GM12878 (cell line): ENCODE measurements at regions not wholly inside any gene's neighbourhood (a gene's known extent, or its start where the extent isn't known, plus 50 kb on each side); places are given as distances from the start of the nearest gene placed in this dataset.

Experiments used
- ATAC-seq: fragments of 200-7000 bp; cut with Tn5 transposase; 3 replicates; pipeline ENCODE4 v1.9.1; 2020; ENCODE audit warnings: mild to moderate bottlenecking, moderate library complexity
- BruUV-seq: library from RNA; stranded (reverse); fragments of 400-500 nt; replicated peaks from 2 replicates; lab custom pipeline; 2021; lab: Mats Ljungman, UMichigan
- CTCF ChIA-PET: fragments of 300-600 bp; sonication (Branson Sonifier 250); formaldehyde crosslinking; extraction: SDS; loops from one replicate; lab custom pipeline; 2021; ENCODE audit warnings: inconsistent platforms; lab: Yijun Ruan, JAX
- POLR2A ChIA-PET: fragments of 350-600 bp; formaldehyde crosslinking; extraction: SDS; loops from one replicate; lab custom pipeline; 2021; ENCODE audit warnings: inconsistent platforms; lab: Charles Lee
- RAD21 ChIA-PET: fragments of 300-600 bp; sonication (Branson Sonifier 250); formaldehyde crosslinking; loops from one replicate; lab custom pipeline; 2023; ENCODE audit warnings: antibody characterized with exemption; ENCODE audit not compliant: unreplicated experiment; lab: Charles Lee
- SMC1A ChIA-PET: fragments of 300-600 bp; sonication (Branson Sonifier 250); formaldehyde crosslinking; loops from one replicate; lab custom pipeline; 2023; ENCODE audit not compliant: unreplicated experiment, uncharacterized antibody; lab: Charles Lee
- DNase-seq: peaks from one replicate; pipeline ENCODE4 v3.0.0-alpha.2; 2011; ENCODE audit warnings: low read depth, low spot score
- FAIRE-seq: peaks from 3 replicates; lab custom pipeline; 2011; peaks lifted over from hg19 to GRCh38; lab: Jason Lieb, UNC
- H2AFZ ChIP-seq: 2 replicates; pipeline ENCODE4 v1.6.0; 2011; ENCODE audit warnings: low read depth, low read length, control low read depth; ENCODE audit not compliant: control insufficient read depth
- H3K27ac ChIP-seq: 2 replicates; pipeline ENCODE4 v1.5.1; 2011; ENCODE audit warnings: control low read depth; ENCODE audit not compliant: control insufficient read depth, insufficient read depth
- H3K27me3 ChIP-seq, 2 experiments: replicated peaks in 1 of 2; 2 replicates each; pipeline versions ENCODE4 v1.6.0 to v1.6.1; 2011; ENCODE audit warnings: low read length in 1 of 2; ENCODE audit not compliant: control insufficient read depth in 2 of 2, insufficient read depth in 2 of 2
- H3K36me3 ChIP-seq, 2 experiments: 2 replicates each; pipeline ENCODE4 v1.5.1; 2011; ENCODE audit warnings: low read length in 1 of 2; ENCODE audit not compliant: control insufficient read depth in 2 of 2, insufficient read depth in 2 of 2
- H3K4me1 ChIP-seq: 2 replicates; pipeline ENCODE4 v1.6.1; 2011; ENCODE audit warnings: mild to moderate bottlenecking, low read length, moderate library complexity, mixed read lengths; ENCODE audit not compliant: control insufficient read depth, insufficient read depth
- H3K4me2 ChIP-seq: 2 replicates; pipeline ENCODE4 v1.6.0; 2011; ENCODE audit warnings: control low read depth; ENCODE audit not compliant: control insufficient read depth, insufficient read depth
- H3K4me3 ChIP-seq: fragments of 200-600 bp; sonication (generic); 2 replicates; pipeline ENCODE4 v1.5.1; 2016
- H3K79me2 ChIP-seq: 2 replicates; pipeline ENCODE4 v1.6.0; 2011; ENCODE audit warnings: low read length; ENCODE audit not compliant: control insufficient read depth, insufficient read depth
- H3K9ac ChIP-seq: 2 replicates; pipeline ENCODE4 v1.8.0; 2011; ENCODE audit warnings: low read length, control low read depth, mixed read lengths; ENCODE audit not compliant: control insufficient read depth, insufficient read depth
- H3K9me3 ChIP-seq: replicated peaks from 3 replicates; pipeline ENCODE4 v1.5.1; 2011; ENCODE audit warnings: mild to moderate bottlenecking, low read length; ENCODE audit not compliant: control insufficient read depth, insufficient read depth
- H4K20me1 ChIP-seq: 2 replicates; pipeline ENCODE4 v1.6.0; 2011; ENCODE audit not compliant: control insufficient read depth, insufficient read depth
- BRCA1 ChIP-seq: IDR thresholded peaks from 2 replicates; pipeline ENCODE4 v1.6.1; 2011; ENCODE audit warnings: low read depth, low read length, improper control_type of control experiment
- CTCF ChIP-seq, 3 experiments: IDR thresholded peaks in 2 of 3; conservative IDR thresholded peaks in 1 of 3; 2 replicates each; pipeline ENCODE4 v1.5.1; 2011; ENCODE audit warnings: low read depth in 3 of 3, low read length in 3 of 3, mild to moderate bottlenecking in 3 of 3, control low read depth in 2 of 3, moderate library complexity in 2 of 3, inconsistent platforms in 1 of 3, mixed read lengths in 1 of 3; ENCODE audit not compliant: control insufficient read depth in 2 of 3, insufficient read depth in 1 of 3; ENCODE audit errors: extremely low read depth in 1 of 3
- DPF2 ChIP-seq: fragments of 450-650 bp; IDR thresholded peaks from 2 replicates; pipeline ENCODE4 v1.6.1; 2017; ENCODE audit warnings: mild to moderate bottlenecking
- HSF1 ChIP-seq: fragments of 150-350 bp; IDR thresholded peaks from 2 replicates; pipeline ENCODE4 v1.6.1; 2014; ENCODE audit warnings: mild to moderate bottlenecking, low read depth, low read length
- IRF3 ChIP-seq: fragments of 450-650 bp; IDR thresholded peaks from 2 replicates; pipeline ENCODE4 v1.6.1; 2014; ENCODE audit warnings: mild to moderate bottlenecking
- KAT2A ChIP-seq: conservative IDR thresholded peaks from 2 replicates; pipeline ENCODE4 v1.6.1; 2011; ENCODE audit warnings: low read depth, low read length; ENCODE audit not compliant: control insufficient read depth
- KLF5 ChIP-seq: fragments of 450-650 bp; IDR thresholded peaks from 2 replicates; pipeline ENCODE4 v1.6.1; 2014; ENCODE audit warnings: mild to moderate bottlenecking; ENCODE audit not compliant: partially characterized antibody
- MYC ChIP-seq: IDR thresholded peaks from 2 replicates; pipeline ENCODE4 v1.6.1; 2011; ENCODE audit warnings: mild to moderate bottlenecking, low read length, moderate library complexity, inconsistent platforms; ENCODE audit not compliant: insufficient read depth, insufficient replicate concordance, insufficient read length, severe bottlenecking
- NBN ChIP-seq: fragments of 450-650 bp; IDR thresholded peaks from 2 replicates; pipeline ENCODE4 v1.6.1; 2016
- NR2C2 ChIP-seq: IDR thresholded peaks from 2 replicates; pipeline ENCODE4 v1.6.1; 2011; ENCODE audit warnings: borderline replicate concordance, low read depth; ENCODE audit not compliant: control insufficient read depth, insufficient read length
- PBX3 ChIP-seq: IDR thresholded peaks from 2 replicates; pipeline ENCODE4 v1.6.1; 2011; ENCODE audit warnings: mild to moderate bottlenecking, low read depth, low read length, moderate library complexity; ENCODE audit not compliant: insufficient replicate concordance
- POLR2AphosphoS5 ChIP-seq: IDR thresholded peaks from 2 replicates; pipeline ENCODE4 v1.6.1; 2011; ENCODE audit warnings: mild to moderate bottlenecking, low read length, inconsistent platforms
- RUNX3 ChIP-seq: IDR thresholded peaks from 2 replicates; pipeline ENCODE4 v1.6.1; 2012; ENCODE audit warnings: low read length, inconsistent platforms
- SIX5 ChIP-seq: IDR thresholded peaks from 2 replicates; pipeline ENCODE4 v1.6.1; 2011; ENCODE audit warnings: mild to moderate bottlenecking, low read depth, low read length, moderate library complexity; ENCODE audit not compliant: severe bottlenecking
- STAT1 ChIP-seq: fragments of 450-650 bp; conservative IDR thresholded peaks from 2 replicates; pipeline ENCODE4 v1.6.1; 2014; ENCODE audit warnings: antibody characterized with exemption, mild to moderate bottlenecking
- SUZ12 ChIP-seq: fragments of 200-600 bp; sonication (generic); IDR thresholded peaks from one replicate; pipeline ENCODE4 v1.6.1; 2018; ENCODE audit warnings: antibody characterized with exemption, mild to moderate bottlenecking; ENCODE audit not compliant: unreplicated experiment
- TAF1 ChIP-seq: IDR thresholded peaks from 2 replicates; pipeline ENCODE4 v1.6.1; 2011; ENCODE audit warnings: mild to moderate bottlenecking, low read depth, low read length, borderline replicate concordance
- ZNF217 ChIP-seq: fragments of 450-650 bp; IDR thresholded peaks from 2 replicates; pipeline ENCODE4 v1.6.1; 2017; ENCODE audit warnings: antibody characterized with exemption, mild to moderate bottlenecking
- ZNF622 ChIP-seq: fragments of 450-650 bp; IDR thresholded peaks from 2 replicates; pipeline ENCODE4 v1.6.1; 2017; ENCODE audit warnings: mild to moderate bottlenecking, inconsistent platforms
- WGBS: methylation state at CpG from one replicate; pipeline ENCODE4 v1.1.6; 2016; ENCODE audit warnings: low lambda C conversion rate; ENCODE audit not compliant: insufficient replicate concordance, insufficient coverage; ENCODE audit errors: missing lambda C conversion rate; 5-methylcytosine and 5-hydroxymethylcytosine counted together
- in situ Hi-C: fragments of 300-500 bp; cut with MboI; formaldehyde crosslinking; loops from 9 replicates; pipeline ENCODE4 v1.14.3; 2018; ENCODE audit warnings: mixed read lengths
- intact Hi-C: fragments of 100-400 bp; cut with micrococcal nuclease; formaldehyde crosslinking; loops from one replicate; pipeline ENCODE4 v1.14.2; 2022; ENCODE audit not compliant: unreplicated experiment

GRCh38 chr6:22907085-22907484 lies 337.7 kb downstream of the HDGFL1 start:
- ChIA-PET POLR2A (no interaction called here), CTCF (interaction anchor here (0.7 to 1.7 kb wide), 6 partner anchors 11 to 51 kb away, joined by 3 to 6 read pairs (median 3); no protein-coding TSS in a partner anchor), SMC1A (interaction anchor here (0.6 to 2.2 kb wide), 8 partner anchors 9 to 545 kb away, joined by 3 to 7 read pairs (median 4); no protein-coding TSS in a partner anchor), RAD21 (interaction anchor here (1.0 kb wide), 1 partner anchor 52 kb away, joined by 4 read pairs; no protein-coding TSS in a partner anchor)
- H3K4me2 ChIP-seq: no peak overlapping the region
- no TSS peak for BruUV-seq
- no peaks in the 10 kb centered on the region for H3K4me1 ChIP-seq
- H3K36me3 ChIP-seq: no peaks in the 10 kb centered on the region
- TF ChIP-seq ZNF622 (no peak), KLF5 (no peak), IRF3 (no peak), CTCF (IDR thresholded peaks at IDR 0.05 in 2 of 3, conservative IDR thresholded peaks at IDR 0.05 in 1 of 3; ENCODE audit: control insufficient read depth in 2 of 3, extremely low read depth in 1 of 3, insufficient read depth in 1 of 3, low read depth in 3 of 3, low read length in 3 of 3) (no peak), NR2C2 (no peak), SIX5 (no peak), BRCA1 (no peak), POLR2AphosphoS5 (no peak), SUZ12 (no peak), KAT2A (no peak), NBN (no peak), TAF1 (no peak), DPF2 (no peak), MYC (no peak), HSF1 (no peak), PBX3 (no peak), RUNX3 (no peak), ZNF217 (no peak), STAT1 (no peak)
- no peak overlapping the region for H3K9ac ChIP-seq
- no peaks in the 10 kb centered on the region for H3K79me2 ChIP-seq
- H3K27ac ChIP-seq: no peak overlapping the region
- FAIRE-seq (no peak), DNase-seq (no peak), ATAC-seq (no peak)
- intact Hi-C loops: no loop called here
- no peak overlapping the region for H2AFZ ChIP-seq
- no peaks in the 10 kb centered on the region for H4K20me1 ChIP-seq
- no peaks in the 10 kb centered on the region for H3K9me3 ChIP-seq
- H3K4me3 ChIP-seq: no peak overlapping the region
- in situ Hi-C loops: no loop called here
- H3K27me3 ChIP-seq: no peaks in the 10 kb centered on the region
- 0% methylated on average over 1 of the region's 1 CpG for WGBS
